SU-DHL-6 (cell line): ENCODE measurements at regions not wholly inside any gene's neighbourhood (a gene's known extent, or its start where the extent isn't known, plus 50 kb on each side); places are given as distances from the start of the nearest gene placed in this dataset.

Experiments used
- H2AFZ ChIP-seq: fragments of 200-600 bp; sonication (generic); 2 replicates; pipeline ENCODE4 v1.6.1; 2014; ENCODE audit warnings: low read depth, mild to moderate bottlenecking, moderate library complexity, mixed read lengths, antibody characterized with exemption, low read length; ENCODE audit not compliant: severe bottlenecking
- H3F3A ChIP-seq: fragments of 200-600 bp; shearing (Covaris generic); 2 replicates; pipeline ENCODE4 v1.6.0; 2016; ENCODE audit warnings: antibody characterized with exemption, mild to moderate bottlenecking; ENCODE audit not compliant: insufficient read depth
- H3K27ac ChIP-seq: fragments of 200-600 bp; sonication (generic); 2 replicates; pipeline ENCODE4 v1.5.1; 2016; ENCODE audit warnings: low read depth, mild to moderate bottlenecking, low read length, moderate library complexity, mixed read lengths
- H3K27me3 ChIP-seq: fragments of 200-600 bp; sonication (generic), shearing (Covaris generic); 2 replicates; pipeline ENCODE4 v1.6.0; 2014; ENCODE audit warnings: mild to moderate bottlenecking, low read length
- H3K36me3 ChIP-seq: fragments of 200-600 bp; sonication (generic); 2 replicates; pipeline ENCODE4 v1.6.1; 2014; ENCODE audit warnings: mild to moderate bottlenecking, low read length, mixed read lengths
- H3K4me2 ChIP-seq: fragments of 300-600, 200-600 bp; shearing (Covaris generic), sonication (generic); 2 replicates; pipeline ENCODE4 v1.6.0; 2014; ENCODE audit warnings: low read length, low read depth, mild to moderate bottlenecking; ENCODE audit not compliant: poor library complexity, severe bottlenecking
- H3K4me3 ChIP-seq: fragments of 200-600 bp; sonication (generic); 2 replicates; pipeline ENCODE4 v1.5.1; 2014; ENCODE audit warnings: antibody characterized with exemption, low read length, mild to moderate bottlenecking, mixed read lengths; ENCODE audit not compliant: insufficient read depth, poor library complexity, severe bottlenecking
- H3K79me2 ChIP-seq: fragments of 200-600 bp; sonication (generic); 2 replicates; pipeline ENCODE4 v1.6.1; 2014; ENCODE audit warnings: mild to moderate bottlenecking, low read length, moderate library complexity; ENCODE audit not compliant: insufficient read depth
- H3K9ac ChIP-seq: fragments of 200-600 bp; sonication (generic); 2 replicates; pipeline ENCODE4 v1.7.0; 2014; ENCODE audit warnings: mild to moderate bottlenecking, low read length
- H3K9me2 ChIP-seq: fragments of 200-600 bp; sonication (generic); replicated peaks from 2 replicates; pipeline ENCODE4 v1.6.1; 2014; ENCODE audit warnings: low read length; ENCODE audit not compliant: insufficient read depth
- H3K9me3 ChIP-seq: fragments of 200-600 bp; sonication (generic); 2 replicates; pipeline ENCODE4 v1.6.1; 2014; ENCODE audit warnings: low read length, mixed read lengths; ENCODE audit not compliant: insufficient read depth
- H4K20me1 ChIP-seq: fragments of 200-600 bp; sonication (generic); 2 replicates; pipeline ENCODE4 v1.6.1; 2014; ENCODE audit warnings: low read depth, mild to moderate bottlenecking, antibody characterized with exemption, low read length, moderate library complexity, mixed read lengths
- CTCF ChIP-seq: fragments of 200-600 bp; sonication (generic); IDR thresholded peaks from one replicate; pipeline ENCODE4 v1.5.1; 2017; ENCODE audit warnings: antibody characterized with exemption, mild to moderate bottlenecking, low read length, moderate library complexity; ENCODE audit not compliant: insufficient read depth, poor library complexity, severe bottlenecking
- EZH2phosphoT487 ChIP-seq: fragments of 200-600 bp; sonication (generic), shearing (Covaris generic); conservative IDR thresholded peaks from 2 replicates; pipeline ENCODE4 v1.6.1; 2018; ENCODE audit warnings: mild to moderate bottlenecking, antibody characterized with exemption, low read length, moderate library complexity, mixed read lengths

GRCh38 chr18:70961939-70962338 is 673.1 kb downstream of the SOCS6 start:
- no peaks in the 10 kb centered on the region for H4K20me1 ChIP-seq
- TF ChIP-seq CTCF (no peak), EZH2phosphoT487 (no peak)
- no peaks in the 10 kb centered on the region for H3K79me2 ChIP-seq
- no peaks in the 10 kb centered on the region for H3K27me3 ChIP-seq
- no peaks in the 10 kb centered on the region for H3K36me3 ChIP-seq
- no peak overlapping the region for H3K4me3 ChIP-seq
- no peak overlapping the region for H3K27ac ChIP-seq
- no peaks in the 10 kb centered on the region for H3F3A ChIP-seq
- H3K9me2 ChIP-seq = no peaks in the 10 kb centered on the region
- H2AFZ ChIP-seq = no peak overlapping the region
- no peak overlapping the region for H3K9ac ChIP-seq
- H3K4me2 ChIP-seq = no peak overlapping the region
- H3K9me3 ChIP-seq = no peaks in the 10 kb centered on the region

GRCh38 chr18:70956554-70956953 is 667.7 kb downstream of the SOCS6 start:
- Histone ChIP-seq H3K9me3 (no peaks in the 10 kb centered on the region), H3K9ac (no peak overlapping the region), H3F3A (no peaks in the 10 kb centered on the region), H3K79me2 (no peaks in the 10 kb centered on the region), H4K20me1 (no peaks in the 10 kb centered on the region), H3K4me3 (no peak overlapping the region), H3K27me3 (no peaks in the 10 kb centered on the region), H3K4me2 (no peak overlapping the region), H3K9me2 (no peaks in the 10 kb centered on the region), H3K27ac (no peak overlapping the region), H3K36me3 (no peaks in the 10 kb centered on the region), H2AFZ (no peak overlapping the region)
- no peak for TF ChIP-seq CTCF
- TF ChIP-seq EZH2phosphoT487 = no peak

DNA sequence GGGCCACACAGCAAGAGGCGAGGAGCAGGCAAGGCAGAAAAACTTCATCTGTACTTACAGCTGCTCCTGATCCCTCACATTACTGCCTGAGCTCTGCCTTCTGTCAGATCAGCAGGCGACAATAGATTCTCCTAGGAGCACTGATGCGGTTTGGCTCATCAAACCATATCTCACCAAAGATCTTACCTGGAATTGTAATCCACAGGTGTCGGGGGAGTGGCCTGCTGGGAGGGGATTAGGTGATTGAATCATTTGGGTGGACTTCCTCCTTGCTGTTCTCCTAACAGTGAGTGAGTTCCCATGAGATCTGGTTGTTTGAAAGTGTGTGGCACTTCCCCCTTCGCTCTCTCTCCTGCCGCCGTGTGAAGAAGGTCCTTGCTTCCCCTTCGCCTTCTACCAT is 647.3 kb downstream of the SOCS6 start:
- Histone ChIP-seq H3K9me2 (no peaks in the 10 kb centered on the region), H3K9me3 (no peaks in the 10 kb centered on the region), H4K20me1 (no peaks in the 10 kb centered on the region), H2AFZ (no peak overlapping the region), H3K4me3 (no peak overlapping the region), H3F3A (no peaks in the 10 kb centered on the region), H3K4me2 (no peak overlapping the region), H3K27ac (no peak overlapping the region), H3K79me2 (no peaks in the 10 kb centered on the region), H3K9ac (no peak overlapping the region), H3K27me3 (no peaks in the 10 kb centered on the region), H3K36me3 (no peaks in the 10 kb centered on the region)
- TF ChIP-seq CTCF (no peak), EZH2phosphoT487 (no peak)
